AG09309 (cell line): ENCODE measurements at regions not wholly inside any gene's neighbourhood (a gene's known extent, or its start where the extent isn't known, plus 50 kb on each side); places are given as distances from the start of the nearest gene placed in this dataset.

Source experiments
- DNase-seq: peaks from one replicate; pipeline ENCODE4 v3.0.0-alpha.2; 2010; ENCODE audit warnings: low read depth
- H3K4me3 ChIP-seq: 2 replicates; pipeline ENCODE4 v1.5.1; 2011; ENCODE audit warnings: mild to moderate bottlenecking, low read depth, low read length, moderate library complexity; ENCODE audit not compliant: control insufficient read depth
- TF ChIP-seq, protein P1 (sequence below): IDR thresholded peaks from 2 replicates; pipeline ENCODE4 v1.5.1; 2011; ENCODE audit warnings: mild to moderate bottlenecking, low read depth, low read length, inconsistent platforms; ENCODE audit not compliant: insufficient read depth, control insufficient read depth; ENCODE audit errors: missing control alignments

DNA sequence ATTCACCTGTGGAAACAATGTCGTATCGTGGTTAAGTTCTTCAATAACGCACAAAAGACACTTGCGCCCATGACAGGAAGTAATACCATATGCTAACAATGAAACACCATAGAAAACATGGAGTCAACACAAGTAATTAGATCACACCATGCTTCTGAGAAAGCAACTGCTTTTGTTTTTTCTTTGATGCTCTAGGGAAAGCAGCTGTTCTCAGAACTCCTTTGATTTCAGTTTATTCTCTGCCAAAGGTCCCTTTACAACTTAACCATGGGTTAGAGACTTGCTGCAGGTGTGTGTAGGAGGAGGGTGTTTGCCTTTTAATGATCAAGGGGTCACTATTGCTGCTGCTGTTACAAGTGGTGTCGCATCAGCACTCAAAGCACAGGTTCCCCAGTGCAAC lies 324.0 kb upstream of the SLCO3A1 start:
- no peak for DNase-seq
- TF ChIP-seq, protein P1, sequence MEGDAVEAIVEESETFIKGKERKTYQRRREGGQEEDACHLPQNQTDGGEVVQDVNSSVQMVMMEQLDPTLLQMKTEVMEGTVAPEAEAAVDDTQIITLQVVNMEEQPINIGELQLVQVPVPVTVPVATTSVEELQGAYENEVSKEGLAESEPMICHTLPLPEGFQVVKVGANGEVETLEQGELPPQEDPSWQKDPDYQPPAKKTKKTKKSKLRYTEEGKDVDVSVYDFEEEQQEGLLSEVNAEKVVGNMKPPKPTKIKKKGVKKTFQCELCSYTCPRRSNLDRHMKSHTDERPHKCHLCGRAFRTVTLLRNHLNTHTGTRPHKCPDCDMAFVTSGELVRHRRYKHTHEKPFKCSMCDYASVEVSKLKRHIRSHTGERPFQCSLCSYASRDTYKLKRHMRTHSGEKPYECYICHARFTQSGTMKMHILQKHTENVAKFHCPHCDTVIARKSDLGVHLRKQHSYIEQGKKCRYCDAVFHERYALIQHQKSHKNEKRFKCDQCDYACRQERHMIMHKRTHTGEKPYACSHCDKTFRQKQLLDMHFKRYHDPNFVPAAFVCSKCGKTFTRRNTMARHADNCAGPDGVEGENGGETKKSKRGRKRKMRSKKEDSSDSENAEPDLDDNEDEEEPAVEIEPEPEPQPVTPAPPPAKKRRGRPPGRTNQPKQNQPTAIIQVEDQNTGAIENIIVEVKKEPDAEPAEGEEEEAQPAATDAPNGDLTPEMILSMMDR: no peak
- no peak overlapping the region for H3K4me3 ChIP-seq

DNA sequence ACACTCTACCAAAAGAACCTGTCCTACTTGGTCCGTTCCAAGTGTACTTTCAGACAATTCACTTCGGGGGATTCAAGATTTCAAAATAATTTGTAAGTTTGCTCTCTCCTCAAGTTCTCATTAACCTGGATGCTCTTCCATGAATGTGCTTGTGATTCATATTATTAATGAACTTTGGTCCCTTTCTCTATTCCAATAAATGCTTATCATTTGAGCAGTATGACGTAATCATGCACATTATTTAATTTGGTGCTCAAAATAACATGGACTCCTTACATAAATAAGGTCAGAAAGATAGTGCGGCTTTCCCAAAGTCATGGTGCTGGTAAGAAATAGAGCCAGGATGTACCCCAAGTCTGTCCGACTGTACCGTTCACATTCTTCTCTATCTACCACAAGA lies 323.2 kb upstream of the SLCO3A1 start:
- TF ChIP-seq, protein P1: no peak
- DNase-seq: no peak
- no peak overlapping the region for H3K4me3 ChIP-seq

DNA sequence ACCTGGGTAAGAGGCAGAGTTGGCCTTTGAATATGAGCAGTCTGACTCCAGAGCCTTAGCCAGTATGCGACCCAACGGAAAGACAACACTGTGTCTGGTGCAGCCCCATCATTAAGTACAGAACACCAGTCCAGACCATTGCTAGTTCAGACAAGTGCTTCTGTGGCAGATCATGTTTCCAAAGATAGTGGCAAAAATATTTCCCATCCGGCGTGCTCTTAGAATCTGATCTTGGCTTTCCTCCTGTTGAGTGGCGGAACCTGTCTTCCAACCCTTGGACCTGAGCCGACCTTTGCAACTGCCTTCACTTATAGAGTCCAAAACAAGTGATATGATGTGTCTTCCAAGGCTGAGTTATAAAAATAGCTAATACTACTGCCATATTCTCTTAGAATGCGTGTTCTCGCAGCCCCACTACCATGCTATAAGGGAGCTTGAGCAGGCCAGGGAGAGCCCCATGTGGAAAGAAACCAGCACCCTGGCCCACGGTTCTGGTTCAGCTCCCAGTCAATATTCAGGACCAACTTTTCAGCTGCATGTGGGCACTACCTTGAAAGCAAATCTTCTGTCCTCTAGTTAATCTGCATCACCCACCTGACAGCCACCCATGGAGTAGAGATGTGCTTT lies 322.4 kb upstream of the SLCO3A1 start:
- TF ChIP-seq, protein P1: no peak
- no peak overlapping the region for H3K4me3 ChIP-seq
- DNase-seq: no peak

DNA sequence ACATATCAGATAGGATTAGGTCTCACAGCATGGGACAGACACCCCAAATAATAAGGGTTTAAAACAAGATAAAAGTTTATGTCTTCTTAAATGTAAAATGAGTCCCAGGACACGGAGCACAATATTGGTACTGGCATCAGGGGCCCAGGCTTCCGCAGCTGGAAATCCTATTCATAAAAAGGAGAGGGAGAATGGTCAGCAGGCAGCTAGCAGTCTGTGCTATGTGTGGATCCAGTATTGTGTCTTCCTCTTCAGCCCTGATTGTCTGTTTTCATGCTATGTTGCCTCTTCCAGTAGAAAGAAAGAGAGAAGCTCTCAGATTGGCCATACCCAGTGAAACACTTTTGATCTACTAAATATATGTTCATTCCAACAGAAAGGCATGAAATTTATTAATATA lies 319.3 kb upstream of the SLCO3A1 start:
- TF ChIP-seq, protein P1: no peak
- DNase-seq: no peak
- no peak overlapping the region for H3K4me3 ChIP-seq

DNA sequence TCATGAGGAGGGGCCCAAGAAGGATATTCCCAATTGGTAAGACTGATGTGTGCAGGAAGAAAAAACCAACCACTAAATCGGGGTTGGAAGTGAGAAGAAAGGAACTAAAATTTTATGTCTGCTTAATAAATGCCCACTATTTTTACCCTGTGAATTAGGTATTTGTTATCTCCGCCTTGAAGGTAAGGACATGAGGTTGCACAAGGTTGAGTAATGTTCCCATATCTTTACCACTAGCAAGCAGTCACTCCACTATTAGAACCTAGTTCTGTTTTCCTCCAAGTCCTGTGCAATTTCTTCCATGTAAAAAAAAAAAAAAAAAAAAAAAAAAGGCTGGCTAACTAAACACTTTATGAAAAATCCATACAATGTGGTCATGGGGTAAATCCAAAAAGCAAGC lies 318.5 kb upstream of the SLCO3A1 start:
- no peak overlapping the region for H3K4me3 ChIP-seq
- DNase-seq: no peak
- TF ChIP-seq, protein P1: no peak

DNA sequence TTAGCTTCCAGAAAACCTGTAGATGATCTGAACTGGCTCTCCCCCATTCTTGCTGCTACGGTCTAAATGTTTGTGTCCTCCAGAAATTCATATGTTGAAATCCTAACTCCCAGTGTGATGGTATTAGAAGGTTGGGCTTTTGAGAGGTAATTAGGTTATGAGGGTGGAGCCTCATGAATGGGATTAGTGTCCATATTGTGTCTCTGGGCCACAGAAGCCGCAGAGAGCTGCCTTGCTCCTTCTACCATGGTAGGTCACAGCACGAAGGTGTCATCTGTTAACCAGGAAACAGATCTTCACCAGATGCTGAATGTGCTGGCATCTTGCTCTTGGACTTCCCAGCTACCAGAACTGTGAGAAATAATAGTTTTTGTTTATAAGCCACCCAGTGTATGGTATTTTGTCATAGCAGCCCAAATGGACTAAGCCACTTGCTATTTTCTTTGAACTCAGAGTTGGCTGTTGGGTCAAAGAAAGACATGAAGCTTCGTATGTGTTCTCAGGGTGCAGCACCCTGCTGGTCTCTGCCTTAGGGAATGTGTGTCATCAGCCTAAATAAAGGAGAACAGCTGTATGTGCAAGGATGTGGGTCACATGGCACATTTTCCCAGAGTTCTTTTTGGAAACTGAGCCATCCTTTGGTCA lies 317.5 kb upstream of the SLCO3A1 start:
- no peak for DNase-seq
- no peak overlapping the region for H3K4me3 ChIP-seq
- TF ChIP-seq, protein P1: no peak
